ENCODE measurements at regions not wholly inside any gene's neighbourhood (a gene's known extent, or its start where the extent isn't known, plus 50 kb on each side); places are given as distances from the start of the nearest gene placed in this dataset.
A peak's percentile ranks its signal among the peaks of the same experiment; 100 is the strongest.

GRCh38 chr2:212777020-212777491, 238.5 kb upstream of the ERBB4 start:
- TF ChIP-seq CTCF (IDR thresholded peaks at IDR 0.05) (peak; percentile 42 to 80 (median 68)), POLR2A (IDR thresholded peaks at IDR 0.05) (no peak)
